GM21515 (cell line): ENCODE measurements at regions not wholly inside any gene's neighbourhood (a gene's known extent, or its start where the extent isn't known, plus 50 kb on each side); places are given as distances from the start of the nearest gene placed in this dataset.

Experiments used
- ATAC-seq: cut with Tn5 transposase; IDR thresholded peaks from one replicate; pipeline ENCODE4 v1.9.1; 2021; ENCODE audit not compliant: unreplicated experiment

- no peak for ATAC-seq
These were observed 129.6 kb upstream of the MKLN1 start for GRCh38 chr7:131197920-131198615.

GRCh38 chr7:131202451-131202850 is 125.2 kb upstream of the MKLN1 start:
- ATAC-seq: no peak

GRCh38 chr7:131203291-131203976 is 124.2 kb upstream of the MKLN1 start:
- ATAC-seq: no peak

- ATAC-seq: no peak
These were observed 118.9 kb upstream of the MKLN1 start for GRCh38 chr7:131208777-131209176.

GRCh38 chr7:131210618-131211017 is 117.1 kb upstream of the MKLN1 start:
- no peak for ATAC-seq

- ATAC-seq: no peak
These were observed 116.2 kb upstream of the MKLN1 start for GRCh38 chr7:131211500-131211899.

- ATAC-seq: no peak
These were observed 115.6 kb upstream of the MKLN1 start for GRCh38 chr7:131212114-131212513.

GRCh38 chr7:131218727-131219128 is 108.9 kb upstream of the MKLN1 start:
- ATAC-seq: no peak

- no peak for ATAC-seq
These were observed 108.2 kb upstream of the MKLN1 start for GRCh38 chr7:131219312-131220041.

GRCh38 chr7:131221061-131221460 is 106.6 kb upstream of the MKLN1 start:
- ATAC-seq: no peak

- ATAC-seq: no peak
These were observed 105.5 kb upstream of the MKLN1 start for GRCh38 chr7:131222171-131222570.

- ATAC-seq: no peak
These were observed 104.5 kb upstream of the MKLN1 start for GRCh38 chr7:131223151-131223550.

GRCh38 chr7:131224996-131225395 is 102.7 kb upstream of the MKLN1 start:
- no peak for ATAC-seq

- no peak for ATAC-seq
These were observed 101.8 kb upstream of the MKLN1 start for GRCh38 chr7:131225619-131226513.

GRCh38 chr7:131226514-131226865 is 101.2 kb upstream of the MKLN1 start:
- no peak for ATAC-seq

- ATAC-seq: peak; percentile 89
These were observed 96.1 kb upstream of the MKLN1 start for GRCh38 chr7:131231381-131232220.

GRCh38 chr7:131232768-131233167 is 94.9 kb upstream of the MKLN1 start:
- no peak for ATAC-seq

GRCh38 chr7:131233193-131233592 is 94.5 kb upstream of the MKLN1 start:
- ATAC-seq: no peak

- no peak for ATAC-seq
These were observed 92.8 kb upstream of the MKLN1 start for GRCh38 chr7:131234719-131235488.
